ENCODE measurements at regions not wholly inside any gene's neighbourhood (a gene's known extent, or its start where the extent isn't known, plus 50 kb on each side); places are given as distances from the start of the nearest gene placed in this dataset.

DNA sequence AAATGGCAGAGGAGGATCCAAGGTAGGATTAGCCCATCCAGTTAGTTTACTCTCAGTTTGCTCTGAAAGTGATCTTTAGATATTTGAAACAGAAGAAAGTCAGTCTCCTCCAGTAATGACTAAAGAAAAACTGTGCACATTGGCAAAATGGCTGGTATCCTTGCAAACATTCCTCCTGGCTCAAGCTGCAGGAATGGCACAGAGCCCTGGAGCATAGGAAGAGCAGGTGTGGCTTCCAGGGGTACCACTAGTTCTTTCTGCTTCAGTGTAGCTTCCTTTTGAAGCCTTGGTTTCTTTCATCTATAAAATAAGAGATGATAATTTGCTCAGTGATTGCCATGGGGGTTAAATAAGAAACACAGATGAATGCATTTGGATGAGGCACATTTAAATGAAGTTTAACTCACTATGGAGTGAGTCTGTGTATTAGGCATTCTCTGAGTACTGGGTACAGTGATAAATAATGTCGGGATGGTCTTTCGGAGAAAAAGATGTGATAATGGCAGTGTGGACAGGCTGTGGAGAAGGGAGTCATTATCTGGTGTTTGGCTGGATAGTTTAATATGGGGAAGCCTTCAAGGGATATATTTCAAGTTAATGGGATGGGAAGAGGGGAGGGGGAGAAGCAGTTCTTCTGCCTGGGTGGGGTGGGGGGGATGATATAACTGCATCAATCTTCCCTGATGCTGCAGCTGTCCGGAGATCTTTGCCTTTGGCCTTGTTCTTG, 217.3 kb upstream of the KLF4 start:
- WGBS, 2 donors: 84 to 89% methylated on average over 3 of the region's 3 CpGs
- no peaks in the 10 kb centered on the region for H3K27me3 ChIP-seq
- DNase-seq: no peak

DNA sequence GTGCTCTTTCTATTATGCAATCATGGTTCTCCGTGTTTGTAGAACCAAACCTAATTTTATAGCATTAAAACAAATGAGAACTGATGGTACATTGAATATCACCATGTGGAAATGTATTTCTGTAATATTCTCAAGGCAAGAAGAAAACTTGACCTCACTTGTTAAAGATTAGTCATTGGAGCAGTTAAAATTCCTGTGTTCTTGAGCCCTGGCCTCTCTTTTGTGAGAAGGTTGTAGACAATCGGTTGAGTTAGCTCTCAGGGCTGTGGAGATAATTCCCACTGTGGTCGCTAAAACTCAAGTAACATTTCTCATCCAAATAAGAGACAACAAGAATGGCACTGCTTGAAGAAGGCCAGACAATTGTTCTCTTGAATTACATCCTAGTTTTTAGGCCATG, 216.0 kb upstream of the KLF4 start:
- Histone ChIP-seq H3K27ac (no peak overlapping the region), H3K36me3 (no peaks in the 10 kb centered on the region), H3K27me3 (no peaks in the 10 kb centered on the region), H3K4me3 (no peak overlapping the region), H3K9me3 (no peaks in the 10 kb centered on the region), H3K4me1 (peaks cover 0 to 14% (median 0%) of the 10 kb centered on the region in 3 donors)
- WGBS, 2 donors: 44 to 57% methylated on average over 3 of the region's 3 CpGs
- intact Hi-C loops (cut with DNase I): no loop called here
- no peak for DNase-seq
- TF ChIP-seq, protein P1, sequence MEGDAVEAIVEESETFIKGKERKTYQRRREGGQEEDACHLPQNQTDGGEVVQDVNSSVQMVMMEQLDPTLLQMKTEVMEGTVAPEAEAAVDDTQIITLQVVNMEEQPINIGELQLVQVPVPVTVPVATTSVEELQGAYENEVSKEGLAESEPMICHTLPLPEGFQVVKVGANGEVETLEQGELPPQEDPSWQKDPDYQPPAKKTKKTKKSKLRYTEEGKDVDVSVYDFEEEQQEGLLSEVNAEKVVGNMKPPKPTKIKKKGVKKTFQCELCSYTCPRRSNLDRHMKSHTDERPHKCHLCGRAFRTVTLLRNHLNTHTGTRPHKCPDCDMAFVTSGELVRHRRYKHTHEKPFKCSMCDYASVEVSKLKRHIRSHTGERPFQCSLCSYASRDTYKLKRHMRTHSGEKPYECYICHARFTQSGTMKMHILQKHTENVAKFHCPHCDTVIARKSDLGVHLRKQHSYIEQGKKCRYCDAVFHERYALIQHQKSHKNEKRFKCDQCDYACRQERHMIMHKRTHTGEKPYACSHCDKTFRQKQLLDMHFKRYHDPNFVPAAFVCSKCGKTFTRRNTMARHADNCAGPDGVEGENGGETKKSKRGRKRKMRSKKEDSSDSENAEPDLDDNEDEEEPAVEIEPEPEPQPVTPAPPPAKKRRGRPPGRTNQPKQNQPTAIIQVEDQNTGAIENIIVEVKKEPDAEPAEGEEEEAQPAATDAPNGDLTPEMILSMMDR (IDR thresholded peaks at IDR 0.05): no peak
- no peak for TF ChIP-seq POLR2A (IDR thresholded peaks at IDR 0.05)

More for the DNA sequence above, 217.3 kb upstream of the KLF4 start:
- peaks cover 0 to 26% (median 0%) of the 10 kb centered on the region in 3 donors for H3K4me1 ChIP-seq
- no peak overlapping the region for H3K4me3 ChIP-seq
- H3K27ac ChIP-seq: no peak overlapping the region
- intact Hi-C loops (cut with DNase I): no loop called here
- H3K36me3 ChIP-seq: no peaks in the 10 kb centered on the region
- no peaks in the 10 kb centered on the region for H3K9me3 ChIP-seq
- no peak for TF ChIP-seq POLR2A (IDR thresholded peaks at IDR 0.05)
- TF ChIP-seq, protein P1 (IDR thresholded peaks at IDR 0.05): no peak

DNA sequence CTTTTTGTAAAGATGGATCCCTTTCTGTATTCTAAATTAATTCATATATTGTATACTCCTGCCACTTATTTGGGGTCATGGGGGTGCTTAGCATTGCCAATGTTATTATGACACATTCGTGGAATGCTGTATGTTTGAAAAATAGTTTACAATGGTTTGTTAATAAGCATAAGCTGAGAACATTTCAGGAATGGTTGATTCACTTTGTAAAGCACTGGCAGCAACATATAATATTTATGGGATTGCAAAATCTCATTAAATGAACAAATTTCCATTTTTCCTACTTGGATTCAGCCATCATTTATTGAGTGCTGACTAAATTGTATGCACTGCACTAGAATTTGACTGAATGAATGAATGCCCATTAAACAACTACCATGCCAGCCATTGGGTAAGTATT, 215.2 kb upstream of the KLF4 start:
- intact Hi-C loops (cut with DNase I): no loop called here
- Histone ChIP-seq H3K27ac (no peak overlapping the region), H3K36me3 (no peaks in the 10 kb centered on the region), H3K4me1 (peaks cover 0 to 15% (median 0%) of the 10 kb centered on the region in 3 donors), H3K9me3 (no peaks in the 10 kb centered on the region), H3K4me3 (no peak overlapping the region), H3K27me3 (no peaks in the 10 kb centered on the region)
- 50 to 52% methylated on average over 1 of the region's 1 CpG for WGBS, 2 donors
- TF ChIP-seq, protein P1 (IDR thresholded peaks at IDR 0.05): no peak
- TF ChIP-seq POLR2A (IDR thresholded peaks at IDR 0.05): no peak
- no peak for DNase-seq

DNA sequence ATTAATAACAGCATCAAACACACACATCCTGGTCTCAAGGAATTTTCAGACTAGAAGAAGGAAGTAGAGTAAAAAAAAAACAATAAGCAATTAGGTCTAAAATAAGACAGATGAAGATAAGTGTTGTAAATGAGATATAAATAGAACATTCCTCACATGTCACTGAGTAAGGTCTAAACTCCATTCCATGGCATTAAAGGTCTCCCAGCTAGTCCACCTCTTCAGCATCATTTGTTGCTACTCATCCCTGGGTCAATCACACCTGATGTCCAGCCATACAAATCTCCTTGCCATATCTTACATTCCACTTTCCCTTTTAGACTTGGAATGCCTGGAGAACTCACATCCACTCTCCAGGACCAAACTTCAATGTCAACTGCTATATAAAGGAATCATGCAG, 214.1 kb upstream of the KLF4 start:
- Histone ChIP-seq H3K4me3 (no peak overlapping the region), H3K36me3 (no peaks in the 10 kb centered on the region), H3K4me1 (peaks cover 0 to 25% (median 0%) of the 10 kb centered on the region in 3 donors), H3K27me3 (no peaks in the 10 kb centered on the region), H3K27ac (no peak overlapping the region), H3K9me3 (no peaks in the 10 kb centered on the region)
- intact Hi-C loops (cut with DNase I): no loop called here
- no peak for TF ChIP-seq POLR2A (IDR thresholded peaks at IDR 0.05)
- TF ChIP-seq, protein P1 (IDR thresholded peaks at IDR 0.05): no peak
- no peak for DNase-seq

DNA sequence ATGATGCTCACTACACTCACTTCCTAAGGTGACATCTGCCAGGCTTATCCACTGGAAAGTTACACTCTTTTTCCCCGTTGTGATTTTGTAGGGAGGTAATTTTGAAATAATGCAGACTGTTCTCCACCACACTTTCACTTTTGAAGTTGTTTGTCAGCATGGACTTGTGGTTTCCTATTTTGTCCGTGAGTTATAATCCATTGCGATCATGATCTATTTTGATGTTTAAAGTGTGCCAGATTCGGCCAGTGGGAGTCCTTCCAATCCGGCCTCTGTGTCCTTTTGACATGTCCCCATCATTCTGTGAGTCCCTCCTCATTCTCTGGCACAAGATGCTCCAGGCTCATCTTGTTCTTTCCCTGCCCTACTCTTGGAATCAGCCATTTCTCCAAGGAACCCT, 211.3 kb upstream of the KLF4 start:
- H3K9me3 ChIP-seq: no peaks in the 10 kb centered on the region
- no peak overlapping the region for H3K27ac ChIP-seq
- intact Hi-C loops (cut with DNase I): no loop called here
- H3K4me3 ChIP-seq: peak overlapping the region in 1 of 4 donors; percentile 21
- DNase-seq: no peak
- 34 to 42% methylated on average over 5 of the region's 5 CpGs for WGBS, 2 donors
- TF ChIP-seq POLR2A (IDR thresholded peaks at IDR 0.05): no peak
- TF ChIP-seq, protein P1 (IDR thresholded peaks at IDR 0.05): no peak
- H3K27me3 ChIP-seq: no peaks in the 10 kb centered on the region
- peaks cover 0 to 33% (median 0%) of the 10 kb centered on the region in 3 donors for H3K4me1 ChIP-seq
- H3K36me3 ChIP-seq: no peaks in the 10 kb centered on the region
